Keratinocyte (primary cell): ENCODE measurements at regions not wholly inside any gene's neighbourhood (a gene's known extent, or its start where the extent isn't known, plus 50 kb on each side); places are given as distances from the start of the nearest gene placed in this dataset.
"Not testable (repeated sequence)": the region's sequence is repeated elsewhere in the genome, so short reads cannot be mapped to it uniquely, and the experiment has no call there.

ENCODE experiments used
- DNase-seq: peaks from one replicate; pipeline ENCODE4 v3.0.0-alpha.2; 2011; ENCODE audit warnings: low read depth, missing footprints, low spot score
- FAIRE-seq: peaks from 2 replicates; lab custom pipeline; 2011; peaks lifted over from hg19 to GRCh38; lab: Jason Lieb, UNC
- H2AFZ ChIP-seq: 2 replicates; pipeline ENCODE4 v1.6.0; 2012; ENCODE audit warnings: low read length, control low read depth, inconsistent platforms; ENCODE audit not compliant: control insufficient read depth
- H3K27ac ChIP-seq: 2 replicates; pipeline ENCODE4 v1.5.1; 2011; ENCODE audit warnings: low read length; ENCODE audit not compliant: control insufficient read depth, insufficient read depth
- H3K27me3 ChIP-seq: 3 replicates; pipeline ENCODE4 v1.6.0; 2011; ENCODE audit warnings: low read length; ENCODE audit not compliant: control insufficient read depth, insufficient read depth; ENCODE audit errors: extremely low read depth
- H3K36me3 ChIP-seq, 2 experiments: 2 replicates in 1 of 2; 3 replicates in 1 of 2; pipeline ENCODE4 v1.5.1; 2011; ENCODE audit warnings: low read length in 2 of 2, mild to moderate bottlenecking in 1 of 2; ENCODE audit not compliant: control insufficient read depth in 2 of 2, insufficient read depth in 2 of 2; ENCODE audit errors: extremely low read depth in 1 of 2
- H3K4me1 ChIP-seq: 3 replicates; pipeline ENCODE4 v1.5.1; 2011; ENCODE audit warnings: low read length; ENCODE audit not compliant: control insufficient read depth, insufficient read depth; ENCODE audit errors: extremely low read depth
- H3K4me2 ChIP-seq: 3 replicates; pipeline ENCODE4 v1.6.0; 2011; ENCODE audit warnings: low read depth, low read length; ENCODE audit not compliant: control insufficient read depth, insufficient read depth; ENCODE audit errors: extremely low read depth
- H3K4me3 ChIP-seq, 3 experiments: fragments of 200-600 bp in 1 of 3; sonication (generic) in 1 of 3; 2 replicates in 2 of 3; 3 replicates in 1 of 3; pipeline ENCODE4 v1.5.1; 2011 to 2016; ENCODE audit warnings: low read length in 3 of 3, mild to moderate bottlenecking in 3 of 3, control low read depth in 2 of 3, inconsistent platforms in 1 of 3, low read depth in 1 of 3, mixed read lengths in 1 of 3, mixed run types in 1 of 3, moderate library complexity in 1 of 3; ENCODE audit not compliant: control insufficient read depth in 2 of 3, insufficient read depth in 2 of 3; ENCODE audit errors: extremely low read depth in 1 of 3
- H3K79me2 ChIP-seq: 2 replicates; pipeline ENCODE4 v1.6.0; 2012; ENCODE audit warnings: low read length; ENCODE audit not compliant: control insufficient read depth, insufficient read depth
- H3K9ac ChIP-seq: 3 replicates; pipeline ENCODE4 v1.6.0; 2011; ENCODE audit warnings: low read length; ENCODE audit not compliant: control insufficient read depth, insufficient read depth; ENCODE audit errors: extremely low read depth
- H3K9me1 ChIP-seq: 3 replicates; pipeline ENCODE4 v1.6.0; 2011; ENCODE audit warnings: low read length; ENCODE audit not compliant: control insufficient read depth, insufficient read depth; ENCODE audit errors: extremely low read depth
- H3K9me3 ChIP-seq: 2 replicates; pipeline ENCODE4 v1.5.1; 2012; ENCODE audit warnings: low read depth, low read length; ENCODE audit not compliant: control insufficient read depth
- H4K20me1 ChIP-seq: 3 replicates; pipeline ENCODE4 v1.6.0; 2011; ENCODE audit warnings: low read length; ENCODE audit not compliant: control insufficient read depth, insufficient read depth; ENCODE audit errors: extremely low read depth
- EZH2 ChIP-seq: IDR thresholded peaks from one replicate; pipeline ENCODE4 v1.6.1; 2012; ENCODE audit warnings: inconsistent platforms, mild to moderate bottlenecking, low read length, moderate library complexity
- dilution Hi-C: fragments of 300-500 bp; cut with MboI; formaldehyde crosslinking; loops from one replicate; pipeline ENCODE4 v1.7.0; 2020; ENCODE audit warnings: low sequenced_read_pairs; ENCODE audit not compliant: extremely low pct_ligation_motif_present
- TF ChIP-seq, protein P1 (sequence below), 3 experiments: IDR thresholded peaks in 1 of 3; conservative IDR thresholded peaks in 1 of 3; optimal IDR thresholded peaks in 1 of 3; 2 replicates in 2 of 3; 3 replicates in 1 of 3; pipeline versions ENCODE3 to v1.5.1; 2011; ENCODE audit warnings: low read length in 3 of 3, mild to moderate bottlenecking in 3 of 3, moderate library complexity in 2 of 3, control low read depth in 1 of 3, inconsistent platforms in 1 of 3; ENCODE audit not compliant: insufficient read depth in 2 of 3; ENCODE audit errors: extremely low read depth in 1 of 3

DNA sequence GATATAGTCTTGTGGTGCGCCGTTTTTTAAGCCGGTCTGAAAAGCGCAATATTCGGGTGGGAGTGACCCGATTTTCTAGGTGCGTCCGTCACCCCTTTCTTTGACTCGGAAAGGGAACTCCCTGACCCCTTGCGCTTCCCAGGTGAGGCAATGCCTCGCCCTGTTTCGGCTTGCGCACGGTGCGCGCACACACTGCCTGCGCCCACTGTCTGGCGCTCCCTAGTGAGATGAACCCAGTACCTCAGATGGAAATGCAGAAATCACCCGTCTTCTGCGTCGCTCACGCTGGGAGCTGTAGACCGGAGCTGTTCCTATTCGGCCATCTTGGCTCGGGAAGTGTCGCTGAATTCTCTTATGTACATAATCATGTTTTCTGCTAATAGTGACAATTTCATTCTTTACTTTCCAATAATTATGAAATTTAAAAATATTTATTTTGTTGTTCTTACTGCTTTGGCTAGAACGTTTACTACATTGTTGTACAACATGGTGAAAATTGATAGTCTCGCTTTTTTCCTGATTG, 61.2 kb upstream of the MINDY3 start:
- H2AFZ ChIP-seq, H3K4me2 ChIP-seq, H3K27me3 ChIP-seq, dilution Hi-C loops, H3K9ac ChIP-seq, H3K4me3 ChIP-seq, H3K79me2 ChIP-seq, H3K9me1 ChIP-seq, H3K4me1 ChIP-seq, H3K27ac ChIP-seq, H3K36me3 ChIP-seq, DNase-seq, H4K20me1 ChIP-seq, H3K9me3 ChIP-seq, FAIRE-seq: not testable (repeated sequence)

DNA sequence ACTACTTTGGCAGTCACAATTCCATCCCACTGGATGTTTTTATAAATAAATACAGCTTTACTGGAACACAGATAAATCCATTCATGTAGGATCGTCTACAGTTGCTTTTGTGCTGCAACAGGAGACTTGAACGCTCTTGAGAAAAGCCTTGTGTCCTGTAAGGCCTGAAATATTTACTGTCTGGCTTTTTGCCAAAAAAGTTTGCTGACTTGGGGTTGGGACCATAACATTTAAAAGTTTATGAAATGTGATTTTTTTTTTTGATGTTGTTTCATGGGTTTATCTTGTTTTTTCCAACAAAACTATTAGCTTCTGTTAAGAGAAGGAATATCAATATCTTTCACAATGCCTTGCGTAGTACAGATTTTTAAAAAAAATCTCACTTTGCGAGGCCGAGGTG, 71.1 kb upstream of the MINDY3 start:
- Histone ChIP-seq H4K20me1 (no peaks in the 10 kb centered on the region), H3K4me2 (no peak overlapping the region), H3K79me2 (no peaks in the 10 kb centered on the region), H3K27me3 (no peaks in the 10 kb centered on the region), H3K4me1 (no peaks in the 10 kb centered on the region), H3K9me1 (no peaks in the 10 kb centered on the region), H3K36me3 (no peaks in the 10 kb centered on the region), H3K9ac (no peak overlapping the region), H3K27ac (no peak overlapping the region), H2AFZ (no peak overlapping the region), H3K9me3 (no peaks in the 10 kb centered on the region), H3K4me3 (no peak overlapping the region)
- TF ChIP-seq EZH2 = no peak
- TF ChIP-seq, protein P1, sequence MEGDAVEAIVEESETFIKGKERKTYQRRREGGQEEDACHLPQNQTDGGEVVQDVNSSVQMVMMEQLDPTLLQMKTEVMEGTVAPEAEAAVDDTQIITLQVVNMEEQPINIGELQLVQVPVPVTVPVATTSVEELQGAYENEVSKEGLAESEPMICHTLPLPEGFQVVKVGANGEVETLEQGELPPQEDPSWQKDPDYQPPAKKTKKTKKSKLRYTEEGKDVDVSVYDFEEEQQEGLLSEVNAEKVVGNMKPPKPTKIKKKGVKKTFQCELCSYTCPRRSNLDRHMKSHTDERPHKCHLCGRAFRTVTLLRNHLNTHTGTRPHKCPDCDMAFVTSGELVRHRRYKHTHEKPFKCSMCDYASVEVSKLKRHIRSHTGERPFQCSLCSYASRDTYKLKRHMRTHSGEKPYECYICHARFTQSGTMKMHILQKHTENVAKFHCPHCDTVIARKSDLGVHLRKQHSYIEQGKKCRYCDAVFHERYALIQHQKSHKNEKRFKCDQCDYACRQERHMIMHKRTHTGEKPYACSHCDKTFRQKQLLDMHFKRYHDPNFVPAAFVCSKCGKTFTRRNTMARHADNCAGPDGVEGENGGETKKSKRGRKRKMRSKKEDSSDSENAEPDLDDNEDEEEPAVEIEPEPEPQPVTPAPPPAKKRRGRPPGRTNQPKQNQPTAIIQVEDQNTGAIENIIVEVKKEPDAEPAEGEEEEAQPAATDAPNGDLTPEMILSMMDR (optimal IDR thresholded peaks at IDR 0.05 in 1 of 3, IDR thresholded peaks at IDR 0.05 in 1 of 3, conservative IDR thresholded peaks at IDR 0.05 in 1 of 3; ENCODE audit: extremely low read depth in 1 of 3, insufficient read depth in 2 of 3, low read length in 3 of 3) = no peak
- FAIRE-seq (no peak), DNase-seq (no peak)
- dilution Hi-C loops = no loop called here

DNA sequence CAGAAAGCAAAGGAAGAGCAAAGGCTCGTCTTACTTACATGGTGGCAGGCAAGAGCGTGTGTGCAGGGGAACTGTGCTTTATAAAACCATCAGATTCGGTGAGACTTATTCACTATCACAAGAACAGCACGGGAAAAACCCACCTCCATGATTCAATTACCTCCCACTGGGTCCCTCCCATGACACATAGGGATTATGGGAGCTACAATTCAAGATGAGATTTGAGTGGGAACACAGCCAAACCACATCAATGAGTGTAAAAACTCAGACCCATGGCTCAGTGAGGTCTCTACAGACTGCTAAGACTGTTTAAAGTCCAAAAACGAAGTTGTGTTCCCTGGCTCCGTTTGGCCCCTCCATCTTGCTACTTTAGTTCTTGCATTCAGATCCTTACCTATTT, 79.2 kb upstream of the MINDY3 start:
- not testable (repeated sequence) for FAIRE-seq

More for the DNA sequence above, 79.2 kb upstream of the MINDY3 start:
- H3K27ac ChIP-seq, H2AFZ ChIP-seq, DNase-seq, H3K79me2 ChIP-seq, H3K4me2 ChIP-seq, H3K4me3 ChIP-seq, H4K20me1 ChIP-seq, H3K27me3 ChIP-seq, H3K9me1 ChIP-seq, H3K36me3 ChIP-seq, H3K9me3 ChIP-seq, dilution Hi-C loops, H3K9ac ChIP-seq, H3K4me1 ChIP-seq: not testable (repeated sequence)
